Loucy (cell line): ENCODE measurements at regions not wholly inside any gene's neighbourhood (a gene's known extent, or its start where the extent isn't known, plus 50 kb on each side); places are given as distances from the start of the nearest gene placed in this dataset.

Experiments used
- H2AFZ ChIP-seq: fragments of 200-600 bp; sonication (generic); 2 replicates; pipeline ENCODE4 v1.6.0; 2016; ENCODE audit warnings: antibody characterized with exemption, mild to moderate bottlenecking, low read length, moderate library complexity
- H3F3A ChIP-seq: fragments of 200-600 bp; 2 replicates; pipeline ENCODE4 v1.6.0; 2016; ENCODE audit warnings: antibody characterized with exemption, low read depth, mild to moderate bottlenecking
- H3K27me3 ChIP-seq: fragments of 200-600 bp; sonication (generic); 2 replicates; pipeline ENCODE4 v1.6.1; 2014; ENCODE audit warnings: low read length, mild to moderate bottlenecking; ENCODE audit not compliant: insufficient read depth, poor library complexity, severe bottlenecking
- H3K36me3 ChIP-seq: fragments of 200-600 bp; sonication (generic); 2 replicates; pipeline ENCODE4 v1.6.1; 2016; ENCODE audit warnings: low read length; ENCODE audit not compliant: insufficient read depth
- H3K4me1 ChIP-seq: fragments of 200-600 bp; sonication (generic); 2 replicates; pipeline ENCODE4 v1.5.1; 2014; ENCODE audit warnings: low read length, mild to moderate bottlenecking; ENCODE audit not compliant: insufficient read depth, poor library complexity, severe bottlenecking
- H3K4me2 ChIP-seq: fragments of 200-600 bp; sonication (generic); 2 replicates; pipeline ENCODE4 v1.6.0; 2014; ENCODE audit warnings: antibody characterized with exemption, low read length, low read depth, mild to moderate bottlenecking; ENCODE audit not compliant: poor library complexity, severe bottlenecking
- H3K4me3 ChIP-seq: fragments of 200-600 bp; sonication (generic); 2 replicates; pipeline ENCODE4 v1.5.1; 2014; ENCODE audit warnings: low read length, mild to moderate bottlenecking, mixed read lengths; ENCODE audit not compliant: poor library complexity, severe bottlenecking
- H3K79me2 ChIP-seq: fragments of 200-600 bp; sonication (generic); 2 replicates; pipeline ENCODE4 v1.6.1; 2014; ENCODE audit warnings: low read length; ENCODE audit not compliant: insufficient read depth
- H3K9ac ChIP-seq: fragments of 200-600 bp; sonication (generic); 2 replicates; pipeline ENCODE4 v1.6.0; 2014; ENCODE audit warnings: mild to moderate bottlenecking, low read depth, low read length, moderate library complexity; ENCODE audit not compliant: poor library complexity, severe bottlenecking
- H3K9me2 ChIP-seq: fragments of 200-600 bp; sonication (generic); replicated peaks from 2 replicates; pipeline ENCODE4 v1.6.1; 2016; ENCODE audit warnings: low read depth, low read length, mixed read lengths
- H3K9me3 ChIP-seq: fragments of 200-600 bp; sonication (generic); 2 replicates; pipeline ENCODE4 v1.6.1; 2014; ENCODE audit warnings: mild to moderate bottlenecking, antibody characterized with exemption, low read length, low read depth; ENCODE audit not compliant: insufficient read depth
- H4K20me1 ChIP-seq: fragments of 200-600 bp; sonication (generic); 2 replicates; pipeline ENCODE4 v1.6.0; 2014; ENCODE audit warnings: antibody characterized with exemption, low read length, mild to moderate bottlenecking; ENCODE audit not compliant: insufficient read depth, poor library complexity, severe bottlenecking
- CTCF ChIP-seq: fragments of 200-600 bp; sonication (generic); conservative IDR thresholded peaks from 2 replicates; pipeline ENCODE4 v1.5.1; 2014; ENCODE audit warnings: mild to moderate bottlenecking, antibody characterized with exemption, low read length
- EZH2phosphoT487 ChIP-seq: fragments of 200-600 bp; IDR thresholded peaks from 2 replicates; pipeline ENCODE4 v1.6.1; 2018; ENCODE audit warnings: antibody characterized with exemption, mild to moderate bottlenecking, moderate library complexity, borderline replicate concordance

DNA sequence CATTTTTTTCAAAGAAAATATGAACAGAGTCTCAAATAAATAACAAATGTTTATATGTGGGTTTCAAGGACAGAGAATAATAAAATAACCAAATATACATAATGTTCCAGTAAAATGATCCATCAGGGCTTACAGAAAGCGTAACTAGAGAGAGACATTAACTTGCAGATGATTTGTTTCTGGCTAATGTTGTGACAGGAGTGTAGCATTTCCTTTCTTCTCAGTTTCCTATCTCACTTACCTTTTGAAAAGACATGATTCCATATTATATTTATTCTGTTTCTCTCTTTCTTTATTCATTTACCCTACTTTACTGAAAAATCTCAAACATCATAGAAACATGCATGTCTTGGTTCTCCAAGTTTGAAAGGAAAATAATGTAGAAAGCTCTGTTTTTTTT lies 451.3 kb upstream of the CDH9 start:
- Histone ChIP-seq H3K9me3 (no peaks in the 10 kb centered on the region), H3K4me1 (no peaks in the 10 kb centered on the region), H3K4me3 (no peak overlapping the region), H3F3A (no peaks in the 10 kb centered on the region), H3K79me2 (no peaks in the 10 kb centered on the region), H4K20me1 (no peaks in the 10 kb centered on the region), H3K9ac (no peak overlapping the region), H3K36me3 (no peaks in the 10 kb centered on the region), H3K4me2 (no peak overlapping the region), H3K27me3 (no peaks in the 10 kb centered on the region), H2AFZ (no peak overlapping the region), H3K9me2 (no peaks in the 10 kb centered on the region)
- TF ChIP-seq EZH2phosphoT487 (no peak), CTCF (no peak)

DNA sequence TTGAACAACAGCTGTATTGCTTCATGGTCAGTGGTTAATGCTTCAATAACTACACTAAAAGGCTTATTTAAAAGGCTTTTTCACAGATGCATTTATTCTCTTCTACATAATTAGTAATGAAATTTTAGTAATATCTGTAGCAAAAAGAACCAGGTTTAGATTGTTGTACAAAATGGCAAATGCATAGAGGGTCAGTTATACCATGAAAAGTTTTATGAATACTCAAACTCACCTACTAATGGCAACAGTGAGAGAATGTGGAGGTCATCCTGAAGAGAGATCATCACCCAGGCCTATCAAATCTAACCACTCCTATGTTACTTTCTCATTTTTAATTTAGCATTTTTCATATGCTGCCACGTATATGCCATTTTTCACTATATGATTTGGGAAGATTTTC lies 444.3 kb upstream of the CDH9 start:
- no peaks in the 10 kb centered on the region for H3K9me3 ChIP-seq

DNA sequence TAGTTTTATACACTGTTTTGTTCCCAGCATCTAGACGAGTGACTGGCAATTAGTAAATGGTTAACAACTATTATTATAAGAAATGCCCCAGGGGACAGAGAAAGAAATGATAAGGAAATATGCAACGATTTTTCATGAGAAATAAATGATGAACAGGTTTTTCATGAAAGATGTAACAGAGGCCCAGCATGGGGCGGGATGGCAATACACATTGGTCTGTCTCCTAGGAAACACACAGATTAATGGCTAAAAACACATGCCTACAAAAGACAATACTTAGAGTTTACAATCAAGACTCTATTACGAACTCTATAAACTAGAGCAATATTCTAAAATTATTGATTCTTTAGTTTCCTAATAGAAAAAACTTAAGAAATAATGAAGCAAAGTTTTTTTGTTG lies 441.5 kb upstream of the CDH9 start:
- H4K20me1 ChIP-seq: no peaks in the 10 kb centered on the region
- H3K9me3 ChIP-seq: no peaks in the 10 kb centered on the region
- H3K4me1 ChIP-seq: no peaks in the 10 kb centered on the region
- H3K9me2 ChIP-seq: no peaks in the 10 kb centered on the region
- no peaks in the 10 kb centered on the region for H3K36me3 ChIP-seq
- no peak overlapping the region for H2AFZ ChIP-seq
- no peak overlapping the region for H3K4me2 ChIP-seq
- H3K27me3 ChIP-seq: no peaks in the 10 kb centered on the region
- H3K4me3 ChIP-seq: no peak overlapping the region
- H3K9ac ChIP-seq: no peak overlapping the region
- no peak for TF ChIP-seq CTCF
- no peak for TF ChIP-seq EZH2phosphoT487
- H3F3A ChIP-seq: no peaks in the 10 kb centered on the region
- H3K79me2 ChIP-seq: no peaks in the 10 kb centered on the region

More for the DNA sequence above, 444.3 kb upstream of the CDH9 start:
- H3K27me3 ChIP-seq: no peaks in the 10 kb centered on the region
- H3K4me1 ChIP-seq: no peaks in the 10 kb centered on the region
- TF ChIP-seq EZH2phosphoT487: no peak
- TF ChIP-seq CTCF: no peak
- no peak overlapping the region for H2AFZ ChIP-seq
- no peak overlapping the region for H3K4me2 ChIP-seq
- no peak overlapping the region for H3K4me3 ChIP-seq
- H3K79me2 ChIP-seq: no peaks in the 10 kb centered on the region
- H4K20me1 ChIP-seq: no peaks in the 10 kb centered on the region
- H3F3A ChIP-seq: no peaks in the 10 kb centered on the region
- H3K9me2 ChIP-seq: no peaks in the 10 kb centered on the region
- no peak overlapping the region for H3K9ac ChIP-seq
- no peaks in the 10 kb centered on the region for H3K36me3 ChIP-seq
